ENCODE measurements at regions not wholly inside any gene's neighbourhood (a gene's known extent, or its start where the extent isn't known, plus 50 kb on each side); places are given as distances from the start of the nearest gene placed in this dataset.

DNA sequence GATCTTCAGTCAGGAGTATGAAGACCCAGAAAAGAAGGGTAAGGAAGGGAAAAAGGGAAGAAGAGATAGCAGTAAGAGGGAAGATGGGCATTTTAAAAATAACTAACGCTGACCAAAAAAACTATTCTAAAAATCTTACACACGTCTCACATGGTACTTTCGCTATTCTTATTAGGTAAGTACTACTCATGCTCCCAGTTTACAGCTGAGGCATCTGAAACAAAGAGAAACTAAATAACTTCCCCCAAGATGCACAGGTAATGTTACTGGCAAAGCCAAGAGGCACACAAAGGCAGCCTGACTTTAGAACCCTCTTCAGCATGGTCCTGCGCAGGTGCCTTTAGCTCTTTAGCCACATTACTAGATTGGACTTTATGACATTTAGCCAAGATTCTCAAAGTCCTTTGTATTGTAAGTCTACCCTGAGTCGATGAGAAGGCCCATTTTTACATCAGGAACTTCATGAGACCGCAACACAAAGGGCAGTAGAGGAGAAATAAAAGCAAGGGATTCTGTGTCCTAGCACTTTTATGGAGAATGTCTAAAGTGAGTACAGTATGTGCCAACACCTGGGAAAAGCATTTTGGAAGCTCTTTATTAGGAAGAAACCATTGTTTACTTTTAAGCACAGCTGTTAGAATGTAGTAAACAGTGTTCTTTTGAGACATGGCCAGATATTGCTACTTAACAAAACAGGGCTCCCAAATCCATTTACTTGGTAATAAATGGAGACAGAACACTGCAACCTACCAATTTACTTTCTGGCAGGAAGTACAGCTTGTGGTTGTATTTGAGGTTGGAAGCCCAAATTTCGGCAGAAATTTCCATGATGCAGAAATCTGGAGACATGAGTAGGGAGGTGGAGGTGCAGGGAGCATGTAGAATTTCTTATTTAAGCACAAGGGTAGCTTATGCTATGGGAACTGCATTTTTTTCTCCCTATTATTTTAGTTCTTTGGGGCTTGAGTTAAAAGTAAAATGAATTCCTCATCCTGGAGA lies 250.7 kb downstream of the KCTD12 start:
- DNase-seq (ENCODE audit: low read depth): no peak
- H3K4me3 ChIP-seq (ENCODE audit: low read length): no peak overlapping the region
- TF ChIP-seq, protein P1, sequence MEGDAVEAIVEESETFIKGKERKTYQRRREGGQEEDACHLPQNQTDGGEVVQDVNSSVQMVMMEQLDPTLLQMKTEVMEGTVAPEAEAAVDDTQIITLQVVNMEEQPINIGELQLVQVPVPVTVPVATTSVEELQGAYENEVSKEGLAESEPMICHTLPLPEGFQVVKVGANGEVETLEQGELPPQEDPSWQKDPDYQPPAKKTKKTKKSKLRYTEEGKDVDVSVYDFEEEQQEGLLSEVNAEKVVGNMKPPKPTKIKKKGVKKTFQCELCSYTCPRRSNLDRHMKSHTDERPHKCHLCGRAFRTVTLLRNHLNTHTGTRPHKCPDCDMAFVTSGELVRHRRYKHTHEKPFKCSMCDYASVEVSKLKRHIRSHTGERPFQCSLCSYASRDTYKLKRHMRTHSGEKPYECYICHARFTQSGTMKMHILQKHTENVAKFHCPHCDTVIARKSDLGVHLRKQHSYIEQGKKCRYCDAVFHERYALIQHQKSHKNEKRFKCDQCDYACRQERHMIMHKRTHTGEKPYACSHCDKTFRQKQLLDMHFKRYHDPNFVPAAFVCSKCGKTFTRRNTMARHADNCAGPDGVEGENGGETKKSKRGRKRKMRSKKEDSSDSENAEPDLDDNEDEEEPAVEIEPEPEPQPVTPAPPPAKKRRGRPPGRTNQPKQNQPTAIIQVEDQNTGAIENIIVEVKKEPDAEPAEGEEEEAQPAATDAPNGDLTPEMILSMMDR (conservative IDR thresholded peaks at IDR 0.05; ENCODE audit: low read depth, low read length): no peak

DNA sequence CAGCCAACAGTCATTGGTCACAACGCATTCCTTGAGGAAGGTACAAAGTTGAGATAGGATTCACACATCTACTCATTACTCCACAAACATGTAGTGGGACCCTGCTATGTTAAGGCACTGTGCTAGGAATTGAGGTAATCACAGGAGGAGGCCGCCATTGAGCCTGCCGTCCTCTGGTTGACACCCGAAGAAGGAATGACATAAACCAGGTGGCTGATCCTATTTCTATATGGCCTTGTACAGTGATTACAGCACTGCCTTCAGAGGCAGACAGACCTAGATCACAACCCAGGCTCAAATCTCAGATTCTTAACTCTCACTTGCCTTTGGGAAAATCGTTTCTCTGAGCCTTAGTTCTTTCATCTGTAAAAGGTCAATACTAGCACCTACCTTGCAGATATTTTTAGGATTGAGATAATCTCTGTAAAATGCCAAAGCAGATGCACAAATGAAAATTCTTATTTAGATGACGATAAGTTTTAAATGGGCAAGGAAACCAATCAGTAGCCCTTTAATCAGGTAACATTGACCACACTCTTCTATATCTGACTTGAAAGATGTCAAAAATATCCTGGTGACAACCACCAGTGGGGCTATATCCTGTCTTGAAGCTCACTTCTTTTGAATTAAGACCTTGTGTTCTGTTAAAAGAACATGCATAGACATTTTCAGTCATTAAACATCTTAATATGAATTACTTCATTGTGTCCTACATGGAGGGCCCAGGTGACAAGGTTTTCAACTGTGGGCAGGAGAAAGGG lies 251.6 kb downstream of the KCTD12 start:
- no peak for DNase-seq (ENCODE audit: low read depth)
- TF ChIP-seq, protein P1 (conservative IDR thresholded peaks at IDR 0.05; ENCODE audit: low read depth, low read length): no peak
- no peak overlapping the region for H3K4me3 ChIP-seq (ENCODE audit: low read length)

DNA sequence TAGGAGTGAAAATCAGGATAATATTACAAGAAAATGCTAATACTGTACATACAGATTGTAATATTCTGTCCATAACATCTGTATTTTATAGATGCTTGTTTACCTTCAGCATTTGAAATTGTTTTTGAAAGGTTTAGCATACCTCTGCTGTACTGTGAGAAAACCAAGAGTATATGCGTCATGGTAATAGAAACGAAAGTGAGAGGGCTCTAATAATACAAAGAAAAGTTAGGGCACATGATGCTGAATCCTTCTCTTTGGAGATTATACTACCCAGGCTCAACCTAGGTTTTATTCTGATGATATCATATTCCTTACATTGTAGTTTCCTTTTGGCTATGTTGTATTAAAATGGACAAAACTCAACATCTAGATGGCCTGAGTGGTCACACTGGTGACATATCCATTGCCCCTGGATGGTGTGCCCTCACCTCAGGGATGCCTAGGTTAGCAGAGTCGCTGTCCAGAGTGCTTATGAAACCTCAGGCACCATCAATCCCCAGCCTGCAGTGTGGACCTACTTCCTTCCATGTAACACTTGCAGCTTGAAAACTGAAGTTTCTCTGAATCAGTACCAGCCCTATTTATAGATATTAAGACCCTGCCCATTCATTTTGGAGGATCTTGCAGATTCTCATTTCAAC lies 253.7 kb downstream of the KCTD12 start:
- H3K4me3 ChIP-seq (ENCODE audit: low read length): no peak overlapping the region
- no peak for DNase-seq (ENCODE audit: low read depth)
- TF ChIP-seq, protein P1 (conservative IDR thresholded peaks at IDR 0.05; ENCODE audit: low read depth, low read length): no peak

DNA sequence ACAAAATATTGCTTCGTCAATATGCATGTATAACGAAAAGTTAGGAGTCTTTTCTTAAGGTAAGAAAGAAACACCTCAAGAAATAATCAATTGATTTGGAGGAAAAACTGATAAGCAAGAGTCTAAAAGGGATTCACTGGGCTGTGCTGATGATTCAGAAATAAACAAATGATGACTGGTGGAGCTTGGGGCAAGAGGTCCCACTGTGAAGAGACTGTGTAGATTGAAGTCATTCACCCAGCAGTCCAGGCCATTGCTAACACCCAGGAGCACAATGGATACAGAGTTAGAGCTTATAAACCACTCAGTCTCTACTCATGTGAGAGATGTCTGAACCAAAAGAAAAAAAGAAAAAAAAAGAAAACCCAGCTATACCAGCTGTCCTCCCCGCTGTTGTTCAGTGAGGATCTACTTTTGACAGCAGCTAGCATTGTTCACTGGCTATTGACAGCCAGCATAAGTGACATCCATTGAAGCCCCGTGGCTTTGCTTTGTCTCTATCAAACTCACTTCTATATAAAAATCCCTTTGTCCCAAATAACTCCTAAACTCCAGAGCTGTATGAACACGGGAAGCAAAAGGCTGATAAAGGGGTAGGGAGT lies 255.5 kb downstream of the KCTD12 start:
- H3K4me3 ChIP-seq (ENCODE audit: low read length): no peak overlapping the region
- DNase-seq (ENCODE audit: low read depth): no peak
- TF ChIP-seq, protein P1 (conservative IDR thresholded peaks at IDR 0.05; ENCODE audit: low read depth, low read length): no peak

DNA sequence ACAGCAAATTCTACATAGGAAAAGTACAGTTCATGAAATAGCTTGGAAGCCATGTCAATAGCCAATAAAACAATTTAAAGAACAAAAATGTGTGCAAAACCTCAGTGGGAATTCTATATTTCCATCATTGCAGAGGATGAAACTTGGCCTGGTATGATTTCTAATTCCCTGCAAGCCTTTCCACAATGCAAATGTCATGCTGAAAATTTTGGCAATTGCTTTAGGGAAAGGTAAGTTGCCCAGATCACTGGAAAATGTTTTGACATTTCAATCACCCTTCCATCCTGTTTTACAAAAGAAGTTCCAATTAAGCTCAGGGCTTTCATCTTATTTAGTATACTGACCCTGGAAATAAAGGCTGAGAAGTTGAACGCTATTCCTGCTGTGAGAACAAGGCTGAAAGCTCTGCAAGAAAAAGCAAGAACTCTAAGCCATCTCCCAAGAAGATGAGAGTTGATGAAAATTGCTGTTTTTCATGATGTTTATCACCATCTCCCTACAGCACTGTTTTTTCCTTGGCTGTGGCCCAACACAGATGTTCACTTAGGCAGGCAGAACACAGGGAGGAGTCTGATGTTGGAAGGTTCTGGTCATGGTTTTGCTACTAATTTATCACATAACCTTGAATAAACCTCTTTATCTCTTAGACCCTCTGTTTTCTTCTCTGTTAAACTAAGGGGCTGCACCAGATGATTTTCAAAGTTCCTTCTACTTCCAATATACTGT lies 263.7 kb downstream of the KCTD12 start:
- TF ChIP-seq, protein P1 (conservative IDR thresholded peaks at IDR 0.05; ENCODE audit: low read depth, low read length): no peak
- no peak overlapping the region for H3K4me3 ChIP-seq (ENCODE audit: low read length)
- no peak for DNase-seq (ENCODE audit: low read depth)

DNA sequence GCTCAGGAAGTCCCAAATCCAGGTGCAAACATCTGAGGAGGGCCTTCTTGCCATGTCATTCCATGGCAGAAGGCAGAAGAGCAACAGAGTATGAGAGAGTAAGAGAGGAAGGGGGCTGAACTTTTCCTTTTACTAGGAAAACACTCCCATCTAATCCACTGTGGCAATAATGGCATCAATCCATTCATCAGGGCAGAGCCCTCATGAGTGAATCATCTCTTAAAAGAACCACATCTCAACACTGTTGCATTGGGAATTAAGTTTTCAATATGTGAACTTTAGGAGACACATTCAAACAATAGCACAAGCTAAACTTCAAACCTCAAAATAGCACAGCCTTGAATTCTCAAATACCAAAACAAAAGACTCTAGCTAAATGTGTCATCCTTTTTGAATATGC lies 264.5 kb downstream of the KCTD12 start:
- no peak for DNase-seq (ENCODE audit: low read depth)
- H3K4me3 ChIP-seq (ENCODE audit: low read length): no peak overlapping the region
- TF ChIP-seq, protein P1 (conservative IDR thresholded peaks at IDR 0.05; ENCODE audit: low read depth, low read length): no peak
